ENCODE measurements at regions not wholly inside any gene's neighbourhood (a gene's known extent, or its start where the extent isn't known, plus 50 kb on each side); places are given as distances from the start of the nearest gene placed in this dataset.
A peak's percentile ranks its signal among the peaks of the same experiment; 100 is the strongest.
"Not testable (repeated sequence)": the region's sequence is repeated elsewhere in the genome, so short reads cannot be mapped to it uniquely, and the experiment has no call there.

DNA sequence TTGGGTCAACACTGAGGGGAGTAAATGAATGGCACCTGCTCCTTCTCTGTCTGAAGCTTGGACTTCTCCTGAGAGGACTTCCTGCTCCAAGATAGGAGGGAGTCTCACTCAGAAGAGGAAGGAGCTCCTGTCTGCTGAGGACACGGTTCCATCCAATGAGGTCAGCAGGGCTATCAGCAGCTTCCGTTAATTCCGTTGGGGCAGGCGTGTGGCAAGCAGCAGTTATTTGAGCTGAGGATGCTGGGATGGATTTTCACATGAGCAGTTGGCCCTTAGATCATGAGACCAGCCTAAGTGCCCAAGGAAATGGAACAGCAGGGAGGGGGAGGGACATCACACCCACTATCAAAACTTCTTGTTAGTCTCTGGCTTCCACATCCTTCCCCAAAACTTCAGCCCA lies 159.0 kb upstream of the PZP start:
- peak in 1 of 2 donors; percentile 21 for DNase-seq (ENCODE audit: low spot score in 2 of 2)
- no peak overlapping the region for H3K4me3 ChIP-seq (ENCODE audit: low read depth, poor library complexity, severe bottlenecking)
- no peak for TF ChIP-seq POLR2A (IDR thresholded peaks at IDR 0.05)
- TF ChIP-seq, protein P1, sequence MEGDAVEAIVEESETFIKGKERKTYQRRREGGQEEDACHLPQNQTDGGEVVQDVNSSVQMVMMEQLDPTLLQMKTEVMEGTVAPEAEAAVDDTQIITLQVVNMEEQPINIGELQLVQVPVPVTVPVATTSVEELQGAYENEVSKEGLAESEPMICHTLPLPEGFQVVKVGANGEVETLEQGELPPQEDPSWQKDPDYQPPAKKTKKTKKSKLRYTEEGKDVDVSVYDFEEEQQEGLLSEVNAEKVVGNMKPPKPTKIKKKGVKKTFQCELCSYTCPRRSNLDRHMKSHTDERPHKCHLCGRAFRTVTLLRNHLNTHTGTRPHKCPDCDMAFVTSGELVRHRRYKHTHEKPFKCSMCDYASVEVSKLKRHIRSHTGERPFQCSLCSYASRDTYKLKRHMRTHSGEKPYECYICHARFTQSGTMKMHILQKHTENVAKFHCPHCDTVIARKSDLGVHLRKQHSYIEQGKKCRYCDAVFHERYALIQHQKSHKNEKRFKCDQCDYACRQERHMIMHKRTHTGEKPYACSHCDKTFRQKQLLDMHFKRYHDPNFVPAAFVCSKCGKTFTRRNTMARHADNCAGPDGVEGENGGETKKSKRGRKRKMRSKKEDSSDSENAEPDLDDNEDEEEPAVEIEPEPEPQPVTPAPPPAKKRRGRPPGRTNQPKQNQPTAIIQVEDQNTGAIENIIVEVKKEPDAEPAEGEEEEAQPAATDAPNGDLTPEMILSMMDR (IDR thresholded peaks at IDR 0.05): no peak
- 59 to 88% methylated on average over 4 of the region's 4 CpGs for WGBS, 2 donors
- intact Hi-C loops (cut with DNase I; ENCODE audit: low total_unique reads): no loop called here

- no peak for TF ChIP-seq POLR2A (IDR thresholded peaks at IDR 0.05)
- TF ChIP-seq, protein P1 (IDR thresholded peaks at IDR 0.05): no peak
- H3K4me3 ChIP-seq (ENCODE audit: low read depth, poor library complexity, severe bottlenecking): no peak overlapping the region
- no peak for DNase-seq (ENCODE audit: low spot score in 2 of 2)
- intact Hi-C loops (cut with DNase I; ENCODE audit: low total_unique reads): no loop called here
- WGBS, 2 donors: 57 to 59% methylated on average over 2 of the region's 2 CpGs
Observed at GRCh38 chr12:9365296-9365695, 157.1 kb upstream of the PZP start.

DNA sequence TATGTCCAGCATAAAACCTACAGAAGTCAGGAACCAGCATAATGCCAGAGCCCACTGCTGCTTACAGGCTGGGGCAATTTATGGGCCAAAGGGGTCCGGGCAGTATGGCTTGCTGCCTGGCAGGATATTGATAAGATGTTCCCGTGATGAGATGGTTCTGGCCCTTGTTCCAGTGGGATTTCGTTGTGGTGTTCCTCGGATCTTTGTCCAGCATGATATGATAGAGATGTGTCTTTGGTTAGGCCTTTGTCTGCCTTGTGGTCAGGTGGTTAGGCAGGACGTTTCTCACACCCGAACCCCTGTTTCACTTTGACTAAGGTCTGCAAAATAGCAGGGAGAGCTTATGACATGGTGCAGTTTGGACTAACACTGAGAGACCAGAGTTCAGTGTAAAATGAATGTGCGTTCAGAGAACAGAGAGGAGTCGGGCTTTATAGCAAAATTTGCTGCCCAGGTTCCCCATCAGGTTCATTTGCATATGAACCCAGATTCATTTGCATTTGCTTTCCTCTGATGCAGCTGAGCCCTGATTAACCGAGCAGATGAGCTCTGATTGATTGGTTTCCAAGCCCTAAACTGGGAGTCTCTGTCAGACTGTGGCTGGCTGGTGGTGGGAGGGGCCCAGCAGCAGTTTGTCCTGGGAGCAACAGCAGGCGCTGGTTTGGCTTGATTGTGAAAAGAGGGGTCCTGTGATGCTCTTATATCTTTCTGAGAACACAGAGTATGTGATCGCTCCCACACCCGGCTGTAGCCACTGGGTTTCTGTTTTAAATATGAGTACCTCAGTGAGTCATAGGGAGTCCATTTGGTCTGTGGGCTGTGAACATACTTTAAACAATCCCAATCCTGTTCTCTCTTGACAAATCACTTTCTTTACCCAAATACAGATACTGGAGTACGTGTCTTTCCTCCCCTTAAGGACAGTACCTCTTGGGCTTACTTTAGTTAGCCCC lies 156.3 kb upstream of the PZP start:
- intact Hi-C loops (cut with DNase I; ENCODE audit: low total_unique reads): no loop called here
- TF ChIP-seq, protein P1 (IDR thresholded peaks at IDR 0.05): no peak
- TF ChIP-seq POLR2A (IDR thresholded peaks at IDR 0.05): no peak
- no peak for DNase-seq (ENCODE audit: low spot score in 2 of 2)
- WGBS, 2 donors: 29 to 34% methylated on average over 13 of the region's 13 CpGs
- H3K4me3 ChIP-seq (ENCODE audit: low read depth, poor library complexity, severe bottlenecking): no peak overlapping the region

GRCh38 chr12:9363145-9363544 lies 154.9 kb upstream of the PZP start:
- TF ChIP-seq, protein P1 (IDR thresholded peaks at IDR 0.05): no peak
- TF ChIP-seq POLR2A (IDR thresholded peaks at IDR 0.05): no peak
- intact Hi-C loops (cut with DNase I; ENCODE audit: low total_unique reads): no loop called here
- WGBS, 2 donors: 64 to 72% methylated on average over 6 of the region's 6 CpGs
- no peak overlapping the region for H3K4me3 ChIP-seq (ENCODE audit: low read depth, poor library complexity, severe bottlenecking)
- no peak for DNase-seq (ENCODE audit: low spot score in 2 of 2)

GRCh38 chr12:9361879-9362326 lies 153.7 kb upstream of the PZP start:
- DNase-seq (ENCODE audit: low spot score in 2 of 2): no peak
- intact Hi-C loops (cut with DNase I; ENCODE audit: low total_unique reads): no loop called here
- TF ChIP-seq, protein P1 (IDR thresholded peaks at IDR 0.05): no peak
- no peak for TF ChIP-seq POLR2A (IDR thresholded peaks at IDR 0.05)
- 79 to 85% methylated on average over 12 of the region's 12 CpGs for WGBS, 2 donors
- no peak overlapping the region for H3K4me3 ChIP-seq (ENCODE audit: low read depth, poor library complexity, severe bottlenecking)

DNA sequence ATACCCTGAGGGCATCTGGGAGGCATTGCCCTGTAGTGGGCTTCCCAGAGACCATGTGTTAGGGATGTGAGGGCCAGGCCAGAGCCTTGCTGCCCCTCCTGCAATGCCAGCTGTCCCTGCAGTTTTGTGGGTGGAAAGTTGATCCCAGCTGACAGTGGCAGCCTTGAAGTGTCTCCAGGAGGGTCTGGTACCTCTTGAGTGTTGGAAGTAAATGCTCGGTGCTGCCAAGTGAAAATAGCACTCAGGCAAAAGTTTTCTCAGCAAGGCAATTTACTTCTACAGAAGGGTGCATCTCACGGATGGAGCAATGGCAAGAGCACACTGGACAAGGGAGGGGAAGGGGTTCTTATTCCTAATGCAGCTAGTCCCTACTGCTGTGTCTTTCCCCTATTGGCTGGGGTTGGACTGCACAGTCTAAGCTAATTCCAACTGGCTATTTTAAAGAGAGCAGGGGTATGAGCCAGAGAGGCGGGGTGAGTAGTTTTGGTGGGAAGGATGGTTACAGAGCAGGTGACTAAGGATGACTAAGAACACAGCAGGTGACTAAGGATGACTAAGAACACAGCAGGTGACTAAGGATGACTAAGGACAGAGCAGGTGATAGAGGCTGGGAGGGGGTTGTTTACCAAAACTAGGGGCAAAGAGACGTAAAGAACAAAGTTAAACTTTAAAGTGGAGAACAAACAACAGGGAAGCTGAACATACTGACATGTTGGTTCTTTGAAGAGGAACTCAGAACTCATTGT lies 146.0 kb upstream of the PZP start:
- intact Hi-C loops (cut with DNase I; ENCODE audit: low total_unique reads); DNase-seq (ENCODE audit: low spot score in 2 of 2): not testable (repeated sequence)
- 92 to 96% methylated on average over 4 of the region's 4 CpGs for WGBS, 2 donors

More for the DNA sequence above, 146.0 kb upstream of the PZP start:
- not testable (repeated sequence) for H3K4me3 ChIP-seq (ENCODE audit: low read depth, poor library complexity, severe bottlenecking)
